ENCODE measurements at regions not wholly inside any gene's neighbourhood (a gene's known extent, or its start where the extent isn't known, plus 50 kb on each side); places are given as distances from the start of the nearest gene placed in this dataset.

- no peak overlapping the region for H3K4me3 ChIP-seq (ENCODE audit: low read length)
- no peak for TF ChIP-seq CTCF (conservative IDR thresholded peaks at IDR 0.05; ENCODE audit: low read length)
- no peak for DNase-seq (ENCODE audit: low read depth)
Observed at GRCh38 chr13:80419416-80419815, 78.5 kb upstream of the SPRY2 start.

GRCh38 chr13:80413611-80414010 lies 72.7 kb upstream of the SPRY2 start:
- no peak for TF ChIP-seq CTCF (conservative IDR thresholded peaks at IDR 0.05; ENCODE audit: low read length)
- H3K4me3 ChIP-seq (ENCODE audit: low read length), result no peak overlapping the region
- DNase-seq (ENCODE audit: low read depth), result no peak

GRCh38 chr13:80408270-80408669 lies 67.3 kb upstream of the SPRY2 start:
- no peak for TF ChIP-seq CTCF (conservative IDR thresholded peaks at IDR 0.05; ENCODE audit: low read length)
- no peak for DNase-seq (ENCODE audit: low read depth)

GRCh38 chr13:80400865-80401426 lies 60.0 kb upstream of the SPRY2 start:
- no peak overlapping the region for H3K4me3 ChIP-seq (ENCODE audit: low read length)
- no peak for DNase-seq (ENCODE audit: low read depth)
- no peak for TF ChIP-seq CTCF (conservative IDR thresholded peaks at IDR 0.05; ENCODE audit: low read length)

More at GRCh38 chr13:80408270-80408669, 67.3 kb upstream of the SPRY2 start:
- no peak overlapping the region for H3K4me3 ChIP-seq (ENCODE audit: low read length)

GRCh38 chr13:80400164-80400864 lies 59.4 kb upstream of the SPRY2 start:
- no peak for DNase-seq (ENCODE audit: low read depth)
- H3K4me3 ChIP-seq (ENCODE audit: low read length), result no peak overlapping the region
- TF ChIP-seq CTCF (conservative IDR thresholded peaks at IDR 0.05; ENCODE audit: low read length), result no peak

GRCh38 chr13:80399340-80400163 lies 58.6 kb upstream of the SPRY2 start:
- no peak overlapping the region for H3K4me3 ChIP-seq (ENCODE audit: low read length)
- peak; percentile 5 for DNase-seq (ENCODE audit: low read depth)
- no peak for TF ChIP-seq CTCF (conservative IDR thresholded peaks at IDR 0.05; ENCODE audit: low read length)

Data from AG10803 (cell line).